Fibroblast of upper back skin (primary cell): ENCODE measurements at regions not wholly inside any gene's neighbourhood (a gene's known extent, or its start where the extent isn't known, plus 50 kb on each side); places are given as distances from the start of the nearest gene placed in this dataset.

ENCODE experiments used
- DNase-seq: peaks from one replicate; pipeline ENCODE4 v3.0.0-alpha.2; 2013

DNA sequence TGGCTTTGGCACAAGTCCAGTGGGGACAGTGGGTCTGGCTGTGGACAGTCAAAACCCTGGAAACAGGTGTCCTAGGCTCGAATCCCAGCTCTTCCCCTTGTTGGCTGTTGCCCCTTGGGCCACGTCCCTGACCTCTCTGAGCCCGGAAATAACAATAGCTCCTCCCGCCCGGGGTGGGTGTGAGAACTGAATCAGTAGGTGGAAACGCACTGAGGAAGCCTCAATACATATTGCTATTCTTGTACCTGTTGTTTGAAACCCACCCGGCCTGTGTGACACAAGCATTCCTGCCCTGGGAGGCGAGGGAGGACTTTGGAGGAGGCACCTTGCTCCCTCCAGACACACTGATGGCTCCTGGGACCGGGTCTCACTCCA, 134.1 kb downstream of the OLFM1 start:
- no peak for DNase-seq

DNA sequence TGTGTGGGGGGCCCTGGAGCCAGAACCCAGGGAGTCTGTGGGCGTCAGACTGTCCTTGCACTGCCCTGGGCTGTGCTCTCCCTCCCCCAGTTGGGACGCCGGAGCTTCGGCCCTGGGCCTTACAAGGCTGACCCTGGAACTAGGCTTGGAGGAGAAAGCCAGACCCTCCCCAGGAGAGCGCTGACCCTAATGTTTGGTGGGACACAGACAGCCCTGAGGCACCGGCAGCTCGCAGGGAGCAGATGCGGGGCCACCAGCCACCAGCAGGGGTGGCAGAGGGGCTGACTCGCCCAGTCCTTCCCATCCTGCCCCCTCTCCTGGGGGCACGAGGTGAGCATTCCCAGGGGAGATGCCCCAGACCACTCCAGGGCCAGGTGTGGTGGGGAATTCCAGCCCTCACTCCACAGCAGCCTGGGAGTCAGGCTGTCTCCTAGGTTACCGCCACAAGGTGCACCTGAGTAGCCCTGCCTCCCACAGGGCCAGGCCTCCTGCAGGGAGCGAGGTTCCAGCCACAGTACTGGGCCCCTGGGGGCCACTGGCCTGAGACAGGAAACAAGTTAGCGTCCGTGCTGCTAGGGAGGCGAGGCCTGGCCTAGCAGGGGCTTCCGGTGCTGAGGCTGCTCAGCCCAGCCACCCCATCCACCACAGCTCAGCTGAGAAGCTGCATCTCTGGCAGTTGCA, 134.6 kb downstream of the OLFM1 start:
- no peak for DNase-seq

DNA sequence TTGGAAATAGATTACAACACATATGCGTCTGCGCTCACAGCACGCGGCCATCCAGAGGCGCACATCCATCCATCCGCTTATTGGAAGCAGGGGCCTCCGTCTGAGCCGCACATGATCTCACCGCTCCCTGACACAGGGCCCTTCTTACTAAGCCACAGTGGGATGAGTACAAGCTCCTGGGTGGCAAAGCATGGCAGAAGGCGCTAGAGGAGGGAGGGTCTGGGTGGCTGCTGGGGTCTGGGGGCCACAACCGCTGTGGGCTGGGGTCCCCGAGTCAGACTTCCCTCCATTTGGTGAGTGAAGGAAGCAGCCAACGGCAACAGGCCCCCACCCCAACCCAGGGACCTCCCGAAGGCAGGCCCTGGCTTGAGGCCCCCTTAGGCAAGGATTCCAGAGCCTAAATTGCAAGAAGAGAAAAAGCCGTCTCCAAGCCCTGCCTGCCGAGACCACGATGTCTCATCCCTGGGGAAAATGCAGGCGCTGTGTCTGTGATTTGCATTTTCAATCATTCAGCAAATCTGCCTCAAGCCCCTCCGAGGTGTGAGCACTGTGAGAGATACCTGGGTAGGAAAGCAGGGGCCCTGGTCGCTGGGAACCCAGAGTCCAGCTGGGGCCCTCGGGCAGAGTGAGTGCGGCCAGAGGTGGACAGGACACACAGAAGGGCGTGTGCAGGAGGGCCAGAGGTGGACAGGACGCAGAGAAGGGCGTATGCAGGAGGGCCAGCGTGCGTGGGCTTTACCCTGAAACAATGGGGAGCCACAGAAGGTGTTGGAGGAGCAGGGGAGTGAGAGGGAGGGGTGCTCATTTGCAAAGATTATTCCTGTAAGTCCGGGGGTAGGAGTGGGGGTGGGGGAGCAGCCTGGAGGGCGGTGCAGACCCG, 135.7 kb downstream of the OLFM1 start:
- no peak for DNase-seq

DNA sequence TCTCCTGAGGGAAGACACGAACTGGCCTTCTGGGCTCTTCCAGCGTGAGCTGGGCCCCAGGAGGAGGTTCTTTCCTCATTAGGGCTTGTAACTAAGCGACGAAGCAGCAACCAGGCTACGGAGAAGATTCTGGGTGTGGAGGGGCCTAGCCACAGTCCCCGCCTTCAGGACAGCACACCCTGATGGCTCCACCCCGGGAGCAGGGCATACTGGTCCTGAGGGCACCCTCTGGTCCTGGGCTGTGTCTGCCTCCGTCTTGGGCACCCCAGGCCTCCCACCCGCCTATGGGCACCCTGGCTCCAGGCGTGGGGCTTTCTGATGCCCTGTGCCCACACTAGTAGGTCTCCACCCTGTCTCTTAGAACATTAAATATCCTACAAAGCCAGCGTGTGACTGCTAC, 136.4 kb downstream of the OLFM1 start:
- no peak for DNase-seq

DNA sequence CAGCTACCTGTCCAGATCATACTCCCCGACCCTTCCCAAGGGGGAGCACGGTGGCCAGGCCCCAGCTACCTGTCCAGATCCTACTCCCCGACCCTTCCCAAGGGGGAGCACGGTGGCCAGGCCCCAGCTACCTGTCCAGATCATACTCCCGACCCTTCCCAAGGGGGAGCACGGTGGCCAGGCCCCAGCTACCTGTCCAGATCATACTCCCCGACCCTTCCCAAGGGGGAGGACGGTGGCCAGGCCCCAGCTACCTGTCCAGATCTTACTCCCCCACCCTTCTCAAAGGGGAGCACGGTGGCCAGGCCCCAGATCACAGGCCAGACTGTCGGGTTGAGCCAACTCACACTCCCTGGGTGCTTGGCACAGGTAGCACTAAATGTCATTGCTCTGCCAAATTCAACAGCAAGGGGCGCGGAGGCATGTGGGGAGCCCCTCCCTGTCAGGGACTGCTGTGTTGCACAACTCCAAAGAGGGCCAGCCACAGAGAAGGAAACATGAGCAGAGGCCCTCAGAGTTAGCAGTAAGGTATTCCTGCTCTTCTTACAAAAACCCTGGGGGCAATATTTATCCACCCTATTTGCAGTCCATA, 136.9 kb downstream of the OLFM1 start:
- no peak for DNase-seq

DNA sequence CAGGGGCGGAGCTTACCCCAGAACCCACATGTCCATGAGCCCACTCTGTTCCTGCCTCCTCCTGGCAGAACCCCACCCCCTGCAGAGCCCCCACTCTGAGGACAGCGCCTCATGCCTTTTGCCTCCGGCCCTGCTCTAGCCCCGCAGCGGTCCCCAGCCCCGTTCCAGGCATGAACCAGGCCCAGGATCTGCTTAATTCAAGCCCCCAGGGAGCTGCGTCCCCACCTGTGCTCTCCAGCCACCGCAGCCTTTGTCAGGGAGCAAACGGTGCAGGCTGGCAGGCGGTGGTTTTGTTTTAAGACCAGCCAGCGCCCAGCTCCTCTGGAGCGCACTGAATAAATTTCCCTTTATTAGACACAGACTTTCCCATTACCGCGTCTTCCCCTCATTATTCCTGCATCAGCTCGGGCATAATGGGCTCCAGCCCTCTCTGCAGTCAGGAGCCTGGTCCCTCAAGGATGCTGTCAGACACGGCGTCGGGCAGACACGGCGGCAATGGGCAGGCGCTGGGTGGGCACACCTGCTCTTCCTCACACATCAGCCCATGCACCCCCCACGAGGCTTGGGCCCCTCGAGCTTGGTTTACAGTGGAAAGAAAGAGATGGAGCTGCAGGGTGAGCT, 137.6 kb downstream of the OLFM1 start:
- no peak for DNase-seq

DNA sequence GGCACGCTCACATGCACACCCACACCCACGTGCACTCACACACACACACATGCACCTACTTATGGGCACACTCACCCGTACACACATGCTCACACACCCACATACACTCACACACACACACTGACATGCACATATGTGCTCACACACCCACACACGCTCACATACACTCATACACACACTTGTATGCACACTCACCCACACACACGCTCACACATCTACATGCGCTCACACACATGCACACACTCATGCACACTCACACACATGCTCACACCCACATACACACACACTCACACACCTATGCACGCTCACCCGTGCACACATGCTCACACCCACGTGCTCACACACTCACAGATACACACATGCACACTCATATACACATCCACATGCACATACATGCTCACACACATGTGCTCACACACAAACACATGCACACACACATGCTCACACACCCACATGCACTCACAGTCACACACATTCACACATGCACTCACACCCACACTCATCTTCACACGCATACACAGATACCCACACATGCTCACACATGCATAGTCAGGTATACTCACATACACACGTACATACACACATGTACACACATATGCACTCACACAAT, 138.3 kb downstream of the OLFM1 start:
- no peak for DNase-seq

DNA sequence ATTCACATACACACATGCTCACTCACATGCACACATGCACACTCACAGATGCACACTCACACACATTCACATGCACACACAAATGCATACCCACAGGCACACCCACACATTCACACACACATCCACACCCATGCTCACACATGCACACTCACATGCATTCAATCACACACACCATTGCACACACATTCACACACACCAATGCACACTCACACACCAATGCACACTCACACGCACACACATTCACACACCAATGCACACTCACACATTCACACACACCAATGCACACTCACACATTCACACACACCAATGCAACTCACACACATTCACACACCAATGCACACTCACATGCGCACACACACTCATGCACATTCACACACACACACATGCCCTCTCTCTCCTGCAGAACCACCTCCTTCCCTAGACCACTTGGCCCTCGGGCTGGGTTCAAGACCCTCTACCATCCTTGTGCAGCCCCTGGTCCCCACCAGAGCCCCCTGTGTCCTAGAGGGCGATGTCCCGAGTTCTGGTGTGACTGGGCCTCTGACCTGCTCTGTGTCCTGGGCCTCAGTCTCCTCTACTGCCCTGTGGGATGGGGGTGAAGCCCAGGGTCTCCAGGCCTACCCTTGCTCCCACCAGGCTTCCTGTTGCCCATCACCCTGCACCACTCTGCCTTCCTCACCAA, 139.0 kb downstream of the OLFM1 start:
- DNase-seq = no peak

DNA sequence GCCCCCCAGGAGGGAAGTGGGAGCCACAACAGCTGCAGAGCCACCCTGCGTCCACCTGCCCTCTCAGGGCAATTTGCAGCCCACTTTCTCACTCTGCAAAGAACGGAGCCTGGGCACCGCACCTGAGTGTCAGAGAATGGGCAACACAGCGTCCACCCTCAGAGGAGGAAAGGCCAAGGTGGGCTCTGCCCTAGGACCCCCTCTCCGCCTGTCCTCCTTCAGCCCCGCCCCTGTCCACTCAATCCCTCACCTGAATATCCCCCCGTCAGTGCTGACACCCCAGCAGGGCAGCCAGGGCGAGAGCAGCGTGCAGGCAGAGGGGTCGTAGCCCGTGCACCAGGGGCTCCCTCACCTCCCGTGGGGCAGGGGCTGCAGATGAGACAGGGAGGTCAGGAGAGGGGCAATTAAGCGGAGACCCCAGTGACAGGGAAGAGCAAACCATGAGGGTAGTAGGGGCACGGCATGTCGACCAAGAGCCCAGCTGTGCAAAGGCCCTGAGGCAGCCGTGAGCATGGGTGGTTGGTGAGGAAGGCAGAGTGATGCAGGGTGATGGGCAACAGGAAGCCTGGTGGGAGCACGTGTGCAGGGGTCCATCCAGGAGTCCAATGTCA, 140.3 kb downstream of the OLFM1 start:
- DNase-seq = no peak

DNA sequence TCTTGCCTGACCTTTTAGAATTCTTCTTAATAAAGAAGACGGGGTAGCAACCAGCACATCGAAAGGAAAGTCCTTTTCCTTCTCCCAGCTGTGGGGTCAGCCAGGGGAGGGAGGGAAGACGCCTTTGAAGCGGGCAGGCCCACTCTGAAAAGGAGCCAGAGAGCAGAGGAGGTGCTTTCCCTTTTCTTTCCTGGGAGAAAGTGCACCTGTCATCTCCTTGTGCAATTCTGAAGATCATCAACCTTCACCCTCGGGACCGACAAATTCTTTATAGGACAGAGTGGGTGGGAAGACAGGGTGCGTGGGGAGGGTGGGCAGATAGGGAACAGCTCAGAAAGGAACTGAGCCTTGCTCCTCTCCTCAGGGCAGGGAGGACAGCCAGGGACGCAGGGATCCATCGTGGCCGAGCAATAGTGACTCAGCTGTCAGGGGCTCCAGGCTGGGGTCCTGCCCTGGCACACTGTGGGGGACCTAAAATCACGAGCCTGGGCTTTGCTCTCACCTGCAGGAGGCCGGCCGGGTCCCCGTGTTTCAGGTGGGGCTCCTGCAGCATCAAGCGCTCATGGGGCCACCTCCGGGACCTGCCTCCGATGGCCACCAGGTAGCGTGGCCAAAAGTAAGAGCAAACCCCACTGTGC, 141.0 kb downstream of the OLFM1 start:
- DNase-seq = no peak

DNA sequence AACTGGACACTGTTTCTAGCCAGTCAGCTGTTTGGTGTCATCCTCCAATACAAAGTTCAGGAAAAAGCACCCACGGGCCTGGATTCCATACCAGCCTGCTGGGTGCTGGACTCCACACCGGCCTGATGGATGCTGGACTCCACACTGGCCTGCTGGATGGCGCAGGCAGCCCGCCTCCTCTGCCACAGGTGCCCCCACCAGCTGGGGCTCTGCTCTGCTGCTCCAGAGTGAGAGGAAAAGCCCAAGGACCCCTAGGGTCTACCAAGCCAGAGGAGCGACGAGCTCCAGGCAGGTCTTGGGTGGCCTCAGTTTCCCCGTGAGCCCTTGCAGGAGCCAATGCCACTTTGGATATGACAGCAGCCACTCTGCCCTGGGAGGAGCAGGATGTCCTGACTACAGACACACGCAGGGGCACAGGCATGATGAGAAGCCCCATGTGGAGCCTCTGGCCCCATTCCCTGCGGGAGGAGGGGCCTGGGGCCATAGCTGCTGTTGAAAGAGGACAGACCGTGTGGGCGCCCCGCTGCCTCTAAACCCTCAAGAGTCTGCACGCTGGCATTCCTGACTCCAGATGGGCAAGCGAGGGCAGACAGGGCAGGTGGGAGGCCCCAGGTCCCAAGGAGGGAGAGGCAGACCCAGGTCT, 141.6 kb downstream of the OLFM1 start:
- DNase-seq = no peak

DNA sequence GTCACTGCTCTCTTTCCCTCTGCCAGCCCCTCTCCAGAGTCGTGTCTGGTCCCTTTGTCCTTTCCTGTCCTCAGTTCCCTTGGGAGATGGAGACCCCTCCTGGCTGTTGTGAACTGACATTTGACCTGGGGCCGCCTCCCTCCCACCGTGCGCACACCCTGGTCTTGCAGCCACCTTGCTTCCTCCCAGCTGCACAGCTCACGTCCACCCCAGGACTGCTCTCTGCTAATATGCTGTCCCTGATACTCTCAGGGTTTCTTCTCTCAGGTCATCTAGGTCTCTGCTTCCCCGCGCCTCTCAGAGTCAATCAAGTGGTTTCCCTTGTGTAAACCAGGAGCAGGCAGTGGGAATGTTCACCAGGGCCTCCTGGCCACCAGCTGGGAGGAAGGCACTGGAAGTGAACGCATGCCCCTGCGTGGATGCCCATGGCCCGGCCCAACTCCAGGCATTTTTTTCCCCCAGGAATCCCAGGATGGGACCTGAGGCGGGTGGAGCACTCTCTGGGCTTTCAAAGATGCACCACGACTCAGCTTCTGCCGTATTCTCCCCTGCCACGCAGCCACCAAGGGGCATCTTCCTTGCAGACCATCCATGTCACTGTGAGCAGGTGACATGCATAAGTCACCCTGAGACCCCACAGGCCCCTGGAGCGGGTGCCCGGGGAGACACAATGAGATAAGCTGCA, 142.4 kb downstream of the OLFM1 start:
- no peak for DNase-seq

DNA sequence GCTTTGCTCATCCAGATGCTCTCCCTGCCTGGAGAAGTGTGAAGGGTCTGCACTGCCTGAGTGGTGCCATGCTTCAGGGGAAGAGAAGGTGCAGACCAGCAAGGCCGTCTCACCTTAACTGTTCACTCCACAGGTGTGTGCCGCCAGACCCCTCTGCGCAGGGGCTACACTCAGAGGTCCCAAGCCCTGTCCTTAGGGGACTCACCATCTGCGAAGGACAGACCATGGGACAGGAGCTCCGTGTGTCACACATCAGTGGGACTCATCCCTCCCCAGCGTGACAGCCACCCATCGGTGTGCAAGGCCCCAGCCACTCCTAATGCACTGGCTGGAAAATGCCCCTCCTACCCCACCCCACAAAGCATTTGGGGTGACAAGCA, 142.9 kb downstream of the OLFM1 start:
- DNase-seq = no peak

DNA sequence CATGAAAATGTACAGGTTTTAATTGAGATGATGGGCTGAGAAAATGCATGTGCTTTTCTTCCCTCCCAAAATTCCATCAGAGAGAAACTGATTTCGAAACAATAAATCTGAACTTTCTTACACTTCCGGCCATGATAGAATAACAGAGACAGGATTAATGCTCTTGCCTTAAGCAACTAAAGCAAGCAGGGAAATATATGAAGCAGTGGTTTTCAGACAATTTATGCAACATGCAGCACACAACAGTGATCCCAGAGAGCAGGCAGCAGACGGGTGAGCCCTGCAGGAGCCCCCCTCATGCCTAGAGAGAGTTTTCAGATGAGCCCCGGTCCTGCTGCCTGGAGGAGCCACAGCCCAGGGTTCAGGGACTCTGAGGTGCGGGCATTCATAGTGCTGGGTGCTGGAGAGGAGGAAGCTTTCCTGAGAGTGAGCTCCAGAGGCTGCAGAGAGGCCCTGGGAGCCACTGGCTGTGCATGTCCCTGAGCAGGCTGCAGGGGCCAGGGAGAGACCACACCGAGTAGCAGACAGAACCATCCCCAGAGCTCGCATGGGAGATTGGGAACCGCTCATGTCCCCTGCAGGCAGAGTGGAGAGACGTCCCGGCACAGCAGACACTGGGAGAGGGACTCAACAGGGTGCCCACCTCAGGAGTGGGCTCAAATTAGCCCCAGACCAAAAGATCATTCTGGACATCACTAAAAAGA, 143.5 kb downstream of the OLFM1 start:
- DNase-seq = no peak

DNA sequence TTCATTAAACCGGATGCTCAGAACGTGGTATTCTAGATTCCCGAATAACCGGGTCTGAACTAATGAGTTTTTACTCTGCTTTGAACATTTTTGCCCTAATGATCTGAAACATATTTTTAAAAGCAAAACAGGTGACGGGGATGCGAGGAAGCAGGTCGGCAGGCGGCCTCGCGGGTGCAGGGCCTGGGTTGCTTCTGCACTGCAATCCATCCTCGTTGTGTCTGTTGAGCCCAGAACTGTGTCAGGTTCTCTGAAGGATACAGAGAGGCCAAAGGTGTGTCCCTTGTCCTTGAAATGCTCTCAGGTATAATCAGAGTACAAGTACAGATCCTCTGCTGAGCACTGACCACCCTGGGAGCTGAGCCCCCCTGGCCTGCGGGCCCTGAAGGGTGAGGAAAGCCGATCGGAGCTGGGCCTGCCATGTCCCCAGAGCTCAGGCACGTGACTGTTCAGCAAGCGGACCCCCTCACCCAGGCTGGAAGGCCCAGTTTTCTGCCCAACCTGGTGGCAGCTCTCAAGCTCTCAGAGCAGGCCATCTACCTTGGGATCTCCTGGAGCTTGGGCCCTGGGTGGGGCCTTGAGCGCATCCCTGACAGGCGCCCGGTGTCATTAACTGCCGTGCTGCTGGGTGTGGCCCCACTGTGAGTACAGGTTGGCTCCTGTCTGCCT, 151.8 kb downstream of the OLFM1 start:
- no peak for DNase-seq

DNA sequence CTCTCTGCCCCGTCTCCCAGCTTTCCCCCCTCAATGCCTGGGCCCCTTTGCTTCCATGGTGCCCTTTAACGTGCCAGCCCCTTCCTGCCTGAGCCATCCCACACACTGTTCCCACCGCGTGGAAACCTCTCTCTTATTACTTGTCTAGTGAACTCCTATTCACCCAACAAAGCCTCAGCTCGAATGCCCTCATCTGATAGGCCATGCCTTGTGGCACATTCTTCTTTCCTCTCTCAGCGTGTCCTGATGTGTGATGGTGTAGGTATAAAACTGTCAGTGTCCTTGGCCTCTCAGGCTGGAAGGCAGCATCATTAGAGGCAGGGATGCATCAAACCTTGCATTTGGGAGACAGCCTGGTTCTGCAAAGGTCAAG, 152.3 kb downstream of the OLFM1 start:
- DNase-seq = no peak

DNA sequence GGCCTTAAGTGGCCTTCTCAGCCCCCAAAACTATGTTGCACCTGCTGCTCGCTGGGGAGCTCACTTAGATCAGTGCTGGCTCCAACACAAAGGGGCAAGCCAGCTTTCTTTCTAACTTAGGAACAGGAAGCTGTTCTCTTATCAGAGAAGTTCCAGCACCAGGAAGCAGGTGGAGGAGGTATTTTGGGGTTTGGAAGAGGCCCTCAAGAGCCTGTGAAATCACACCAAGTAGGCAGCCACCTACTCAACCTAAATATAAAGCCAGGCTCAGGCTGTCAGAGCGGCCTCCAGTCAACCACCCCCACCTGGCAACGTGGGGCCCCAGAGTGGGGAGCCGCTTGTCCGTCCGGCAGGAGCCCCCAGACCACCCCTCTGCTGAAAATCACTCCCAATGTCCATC, 152.8 kb downstream of the OLFM1 start:
- no peak for DNase-seq

DNA sequence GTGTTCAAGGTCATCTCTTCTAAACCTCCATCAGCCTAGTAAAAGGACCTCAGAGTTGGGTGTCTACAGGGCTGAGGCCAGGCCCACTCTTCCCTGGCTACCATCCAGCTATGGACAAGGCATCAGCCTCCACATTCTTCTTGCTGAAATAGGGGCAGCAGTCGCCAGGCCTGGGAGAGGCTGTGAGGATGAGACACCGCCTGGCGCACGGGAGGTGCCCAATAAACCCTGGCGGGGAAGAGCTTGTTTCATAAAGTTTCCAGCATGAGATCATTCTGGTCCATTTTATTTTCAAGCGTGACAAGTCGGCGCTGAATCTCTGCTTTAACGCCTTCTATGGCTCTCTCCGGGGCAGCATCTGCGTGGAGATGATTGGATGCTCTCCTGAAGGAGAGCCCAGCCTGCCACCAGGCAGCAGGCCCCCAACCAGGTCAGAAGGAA, 153.4 kb downstream of the OLFM1 start:
- DNase-seq = no peak

DNA sequence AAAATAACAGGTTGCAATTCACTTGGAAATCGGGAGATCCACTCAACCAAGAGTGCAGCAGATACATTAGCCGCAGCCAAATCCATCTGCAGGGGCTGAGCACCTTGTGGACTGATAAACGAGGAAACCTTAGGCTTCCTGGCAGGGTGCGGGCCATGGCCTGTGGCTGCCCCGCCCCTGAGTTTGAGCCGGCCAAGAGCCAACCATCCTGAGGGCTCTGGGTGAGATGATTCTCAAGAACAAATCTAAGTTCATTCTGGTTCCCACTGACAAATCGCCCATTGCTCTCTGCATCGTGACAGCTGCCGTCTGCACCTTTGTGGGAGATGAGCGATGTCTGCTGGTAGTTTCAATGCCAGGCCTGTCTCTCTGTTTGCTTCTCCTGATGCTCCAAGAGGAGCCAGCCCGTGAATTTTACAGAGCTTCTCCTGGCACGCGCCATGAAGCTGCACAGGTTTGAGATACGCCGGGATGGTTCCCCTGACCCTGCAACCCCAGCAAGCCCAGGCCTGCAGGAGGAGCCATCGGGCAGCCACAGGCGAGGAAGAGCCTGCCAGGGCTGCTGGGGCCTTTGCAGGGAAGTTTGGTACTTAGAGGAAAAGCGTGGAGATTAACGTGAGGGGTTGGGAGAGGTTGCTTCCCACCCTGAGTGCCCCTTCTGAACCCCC, 154.0 kb downstream of the OLFM1 start:
- no peak for DNase-seq
